Loucy (cell line): ENCODE measurements at regions not wholly inside any gene's neighbourhood (a gene's known extent, or its start where the extent isn't known, plus 50 kb on each side); places are given as distances from the start of the nearest gene placed in this dataset.

Experiments
- H2AFZ ChIP-seq: fragments of 200-600 bp; sonication (generic); 2 replicates; pipeline ENCODE4 v1.6.0; 2016; ENCODE audit warnings: antibody characterized with exemption, mild to moderate bottlenecking, low read length, moderate library complexity
- H3F3A ChIP-seq: fragments of 200-600 bp; 2 replicates; pipeline ENCODE4 v1.6.0; 2016; ENCODE audit warnings: antibody characterized with exemption, low read depth, mild to moderate bottlenecking
- H3K27me3 ChIP-seq: fragments of 200-600 bp; sonication (generic); 2 replicates; pipeline ENCODE4 v1.6.1; 2014; ENCODE audit warnings: low read length, mild to moderate bottlenecking; ENCODE audit not compliant: insufficient read depth, poor library complexity, severe bottlenecking
- H3K36me3 ChIP-seq: fragments of 200-600 bp; sonication (generic); 2 replicates; pipeline ENCODE4 v1.6.1; 2016; ENCODE audit warnings: low read length; ENCODE audit not compliant: insufficient read depth
- H3K4me1 ChIP-seq: fragments of 200-600 bp; sonication (generic); 2 replicates; pipeline ENCODE4 v1.5.1; 2014; ENCODE audit warnings: low read length, mild to moderate bottlenecking; ENCODE audit not compliant: insufficient read depth, poor library complexity, severe bottlenecking
- H3K4me2 ChIP-seq: fragments of 200-600 bp; sonication (generic); 2 replicates; pipeline ENCODE4 v1.6.0; 2014; ENCODE audit warnings: antibody characterized with exemption, low read length, low read depth, mild to moderate bottlenecking; ENCODE audit not compliant: poor library complexity, severe bottlenecking
- H3K4me3 ChIP-seq: fragments of 200-600 bp; sonication (generic); 2 replicates; pipeline ENCODE4 v1.5.1; 2014; ENCODE audit warnings: low read length, mild to moderate bottlenecking, mixed read lengths; ENCODE audit not compliant: poor library complexity, severe bottlenecking
- H3K79me2 ChIP-seq: fragments of 200-600 bp; sonication (generic); 2 replicates; pipeline ENCODE4 v1.6.1; 2014; ENCODE audit warnings: low read length; ENCODE audit not compliant: insufficient read depth
- H3K9ac ChIP-seq: fragments of 200-600 bp; sonication (generic); 2 replicates; pipeline ENCODE4 v1.6.0; 2014; ENCODE audit warnings: mild to moderate bottlenecking, low read depth, low read length, moderate library complexity; ENCODE audit not compliant: poor library complexity, severe bottlenecking
- H3K9me2 ChIP-seq: fragments of 200-600 bp; sonication (generic); replicated peaks from 2 replicates; pipeline ENCODE4 v1.6.1; 2016; ENCODE audit warnings: low read depth, low read length, mixed read lengths
- H3K9me3 ChIP-seq: fragments of 200-600 bp; sonication (generic); 2 replicates; pipeline ENCODE4 v1.6.1; 2014; ENCODE audit warnings: mild to moderate bottlenecking, antibody characterized with exemption, low read length, low read depth; ENCODE audit not compliant: insufficient read depth
- H4K20me1 ChIP-seq: fragments of 200-600 bp; sonication (generic); 2 replicates; pipeline ENCODE4 v1.6.0; 2014; ENCODE audit warnings: antibody characterized with exemption, low read length, mild to moderate bottlenecking; ENCODE audit not compliant: insufficient read depth, poor library complexity, severe bottlenecking
- EZH2phosphoT487 ChIP-seq: fragments of 200-600 bp; IDR thresholded peaks from 2 replicates; pipeline ENCODE4 v1.6.1; 2018; ENCODE audit warnings: antibody characterized with exemption, mild to moderate bottlenecking, moderate library complexity, borderline replicate concordance
- TF ChIP-seq, protein P1 (sequence below): fragments of 200-600 bp; sonication (generic); conservative IDR thresholded peaks from 2 replicates; pipeline ENCODE4 v1.5.1; 2014; ENCODE audit warnings: mild to moderate bottlenecking, antibody characterized with exemption, low read length

DNA sequence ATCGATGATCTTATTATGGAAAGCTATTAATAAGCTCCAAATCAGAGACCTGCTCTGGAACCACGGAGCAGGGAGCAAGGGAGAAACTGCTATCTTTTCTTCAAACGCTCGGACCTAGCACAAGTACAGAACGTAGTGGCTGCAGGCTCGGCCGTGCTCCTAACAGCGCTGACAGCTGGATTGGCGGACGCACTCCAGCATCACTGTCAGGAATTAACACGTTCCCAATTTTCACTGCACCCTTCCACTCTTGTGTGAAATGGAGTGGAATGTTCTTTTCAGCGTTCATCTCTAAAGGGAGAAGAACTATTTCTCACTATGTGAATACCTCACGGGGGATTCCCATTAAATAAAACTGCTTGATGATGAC lies 106.9 kb downstream of the ZNF281 start:
- peak overlapping the region; percentile 90 for H2AFZ ChIP-seq
- peaks cover 16% of the 10 kb centered on the region for H3K4me1 ChIP-seq
- H3F3A ChIP-seq = no peaks in the 10 kb centered on the region
- H3K9me3 ChIP-seq = no peaks in the 10 kb centered on the region
- no peaks in the 10 kb centered on the region for H3K9me2 ChIP-seq
- TF ChIP-seq, protein P1, sequence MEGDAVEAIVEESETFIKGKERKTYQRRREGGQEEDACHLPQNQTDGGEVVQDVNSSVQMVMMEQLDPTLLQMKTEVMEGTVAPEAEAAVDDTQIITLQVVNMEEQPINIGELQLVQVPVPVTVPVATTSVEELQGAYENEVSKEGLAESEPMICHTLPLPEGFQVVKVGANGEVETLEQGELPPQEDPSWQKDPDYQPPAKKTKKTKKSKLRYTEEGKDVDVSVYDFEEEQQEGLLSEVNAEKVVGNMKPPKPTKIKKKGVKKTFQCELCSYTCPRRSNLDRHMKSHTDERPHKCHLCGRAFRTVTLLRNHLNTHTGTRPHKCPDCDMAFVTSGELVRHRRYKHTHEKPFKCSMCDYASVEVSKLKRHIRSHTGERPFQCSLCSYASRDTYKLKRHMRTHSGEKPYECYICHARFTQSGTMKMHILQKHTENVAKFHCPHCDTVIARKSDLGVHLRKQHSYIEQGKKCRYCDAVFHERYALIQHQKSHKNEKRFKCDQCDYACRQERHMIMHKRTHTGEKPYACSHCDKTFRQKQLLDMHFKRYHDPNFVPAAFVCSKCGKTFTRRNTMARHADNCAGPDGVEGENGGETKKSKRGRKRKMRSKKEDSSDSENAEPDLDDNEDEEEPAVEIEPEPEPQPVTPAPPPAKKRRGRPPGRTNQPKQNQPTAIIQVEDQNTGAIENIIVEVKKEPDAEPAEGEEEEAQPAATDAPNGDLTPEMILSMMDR = no peak
- no peak for TF ChIP-seq EZH2phosphoT487
- H3K4me3 ChIP-seq = peak overlapping the region; percentile 80
- no peaks in the 10 kb centered on the region for H3K36me3 ChIP-seq
- no peaks in the 10 kb centered on the region for H3K27me3 ChIP-seq
- peak overlapping the region; percentile 75 for H3K9ac ChIP-seq
- no peaks in the 10 kb centered on the region for H3K79me2 ChIP-seq
- H4K20me1 ChIP-seq = no peaks in the 10 kb centered on the region
- H3K4me2 ChIP-seq = peak overlapping the region; percentile 70

DNA sequence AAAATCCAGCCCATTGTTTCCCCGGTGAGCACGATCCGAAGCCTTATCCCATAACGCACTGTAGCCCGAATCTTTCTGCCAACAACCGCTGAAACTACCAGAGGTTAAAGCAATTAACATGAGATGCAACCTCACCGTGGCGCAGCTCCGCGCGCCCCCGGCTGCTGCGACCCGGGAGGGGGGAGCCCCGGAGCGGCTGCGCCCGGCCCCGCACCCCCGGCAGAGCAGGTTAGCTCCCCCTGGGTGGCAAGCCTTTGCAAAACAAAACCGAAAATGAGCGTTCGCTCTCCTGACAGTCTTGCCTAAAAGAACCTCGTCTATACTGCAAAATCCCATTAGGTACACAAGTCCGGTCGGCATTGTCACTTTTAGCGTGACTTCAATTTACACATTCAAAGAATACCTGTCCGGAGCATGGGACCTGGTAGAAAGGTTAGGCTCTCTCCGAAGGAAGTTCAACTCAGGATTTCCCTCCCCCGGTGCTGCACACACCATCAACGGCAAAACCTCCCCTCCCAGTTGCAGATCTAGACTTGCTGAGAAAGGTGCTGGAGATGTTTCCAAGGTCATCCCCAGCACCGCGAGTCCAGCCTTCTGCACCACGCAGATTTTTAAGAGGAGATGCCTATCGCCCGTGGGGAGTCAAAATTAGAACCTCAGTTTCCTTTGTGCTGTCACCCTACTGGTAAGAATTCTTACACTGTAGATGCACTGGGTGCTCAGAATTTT lies 107.5 kb downstream of the ZNF281 start:
- peak overlapping the region; percentile 75 for H3K9ac ChIP-seq
- peaks cover 15% of the 10 kb centered on the region for H3K4me1 ChIP-seq
- H4K20me1 ChIP-seq = no peaks in the 10 kb centered on the region
- H3K9me2 ChIP-seq = no peaks in the 10 kb centered on the region
- peak overlapping the region; percentile 80 for H3K4me3 ChIP-seq
- no peaks in the 10 kb centered on the region for H3K79me2 ChIP-seq
- H3K9me3 ChIP-seq = no peaks in the 10 kb centered on the region
- H2AFZ ChIP-seq = peak overlapping the region; percentile 90
- peak overlapping the region; percentile 70 for H3K4me2 ChIP-seq
- H3K36me3 ChIP-seq = no peaks in the 10 kb centered on the region
- no peaks in the 10 kb centered on the region for H3K27me3 ChIP-seq
- TF ChIP-seq, protein P1 = peak; percentile 34; the same call in 1 of the 2 replicates
- no peak for TF ChIP-seq EZH2phosphoT487
- H3F3A ChIP-seq = no peaks in the 10 kb centered on the region

DNA sequence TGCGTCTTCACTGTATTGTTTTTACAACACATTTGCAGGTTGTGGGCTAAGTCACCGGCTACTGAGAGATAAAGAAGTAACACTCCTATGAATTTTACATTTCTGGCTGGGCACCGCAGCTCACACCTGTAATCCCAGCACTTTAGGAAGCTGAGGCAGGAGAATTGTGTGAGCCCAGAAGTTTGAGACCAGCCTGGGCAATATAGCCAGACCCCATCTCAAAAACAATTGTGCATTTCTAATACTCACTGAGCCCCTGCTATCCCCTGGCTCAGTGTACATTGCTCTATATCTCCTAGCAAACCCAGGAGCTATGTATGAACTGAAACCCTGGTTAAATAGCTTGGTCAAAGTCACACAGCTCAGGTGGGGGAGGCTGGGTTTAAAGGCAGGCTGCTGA lies 108.7 kb downstream of the ZNF281 start:
- H3K79me2 ChIP-seq = no peaks in the 10 kb centered on the region
- H4K20me1 ChIP-seq = no peaks in the 10 kb centered on the region
- peaks cover 13% of the 10 kb centered on the region for H3K4me1 ChIP-seq
- peak overlapping the region; percentile 70 for H3K4me2 ChIP-seq
- H3K9ac ChIP-seq = peak overlapping the region; percentile 75
- no peaks in the 10 kb centered on the region for H3F3A ChIP-seq
- H3K36me3 ChIP-seq = no peaks in the 10 kb centered on the region
- no peaks in the 10 kb centered on the region for H3K9me2 ChIP-seq
- no peak for TF ChIP-seq EZH2phosphoT487
- TF ChIP-seq, protein P1 = no peak
- no peaks in the 10 kb centered on the region for H3K27me3 ChIP-seq
- no peaks in the 10 kb centered on the region for H3K9me3 ChIP-seq
- H3K4me3 ChIP-seq = peak overlapping the region; percentile 80
- H2AFZ ChIP-seq = peak overlapping the region; percentile 90
